Uterus (tissue), 2 donors: ENCODE measurements at regions not wholly inside any gene's neighbourhood (a gene's known extent, or its start where the extent isn't known, plus 50 kb on each side); places are given as distances from the start of the nearest gene placed in this dataset.

Source experiments
- CTCF ChIP-seq, 4 experiments: fragments of 200-600 bp in 2 of 4; fragments of 450-650 bp in 2 of 4; sonication (generic) in 2 of 4; IDR thresholded peaks; one replicate each; pipeline ENCODE4 v1.5.1; 2016 to 2019; ENCODE audit warnings: antibody characterized with exemption in 4 of 4, mild to moderate bottlenecking in 2 of 4, moderate library complexity in 1 of 4
- POLR2A ChIP-seq, 2 donors: fragments of 450-650 bp; IDR thresholded peaks; one replicate each; pipeline ENCODE4 v1.6.1; 2016; ENCODE audit warnings: antibody characterized with exemption in 2 of 2, mild to moderate bottlenecking in 1 of 2, moderate library complexity in 1 of 2

GRCh38 chr17:56031636-56032035 lies 121.6 kb upstream of the ANKFN1 start:
- TF ChIP-seq POLR2A (IDR thresholded peaks at IDR 0.05) (no peak), CTCF (IDR thresholded peaks at IDR 0.05) (no peak)
